HG03442 (cell line): ENCODE measurements at regions not wholly inside any gene's neighbourhood (a gene's known extent, or its start where the extent isn't known, plus 50 kb on each side); places are given as distances from the start of the nearest gene placed in this dataset.

ENCODE experiments used
- ATAC-seq: cut with Tn5 transposase; IDR thresholded peaks from one replicate; pipeline ENCODE4 v1.9.1; 2021; ENCODE audit warnings: mild to moderate bottlenecking, moderate library complexity; ENCODE audit not compliant: unreplicated experiment

DNA sequence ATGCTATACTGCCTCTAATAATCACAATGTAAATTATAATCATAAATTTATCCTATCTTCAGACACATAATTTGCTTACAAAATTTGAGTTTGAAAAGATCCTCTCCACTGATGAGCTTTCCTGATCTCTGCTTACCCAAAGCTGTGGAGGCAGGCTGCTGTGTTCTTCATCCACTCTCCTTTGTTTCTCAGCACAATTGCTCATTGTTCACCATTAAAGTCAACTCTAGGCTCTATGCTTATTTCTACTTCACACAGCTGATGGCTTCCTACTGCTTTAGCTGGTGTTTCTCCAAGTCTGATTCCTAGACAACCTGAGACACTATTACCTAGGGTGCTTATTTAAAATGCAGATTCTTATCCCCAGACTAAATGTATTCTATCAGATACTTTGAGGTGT lies 319.7 kb downstream of the PCDH18 start:
- no peak for ATAC-seq

GRCh38 chr4:137209240-137209639 lies 323.1 kb downstream of the PCDH18 start:
- ATAC-seq: no peak

- ATAC-seq: no peak
Observed at GRCh38 chr4:137206781-137207180, 325.5 kb downstream of the PCDH18 start.

DNA sequence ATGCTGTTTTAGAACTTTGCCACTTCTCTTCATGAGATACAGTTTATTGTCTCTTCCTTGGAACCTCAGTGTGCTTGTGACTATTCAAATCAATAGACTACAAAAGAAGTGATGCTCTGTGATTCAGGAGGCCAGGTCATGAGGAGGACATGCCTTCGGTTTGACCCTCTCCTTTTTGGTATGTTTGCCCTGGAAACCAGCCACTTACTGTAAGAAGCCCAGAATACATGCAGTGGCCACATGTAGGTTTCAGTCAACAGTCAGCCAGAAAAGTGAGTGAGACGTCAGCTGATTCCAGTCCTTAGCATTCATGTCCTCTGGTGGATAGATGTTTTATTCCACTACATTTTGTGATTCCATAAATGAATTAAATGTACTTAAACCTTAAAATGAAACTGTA lies 328.7 kb downstream of the PCDH18 start:
- ATAC-seq: no peak

- no peak for ATAC-seq
Observed at GRCh38 chr4:137200322-137200721, 332.0 kb downstream of the PCDH18 start.

- ATAC-seq: no peak
Observed at GRCh38 chr4:137198791-137199190, 333.5 kb downstream of the PCDH18 start.

GRCh38 chr4:137194670-137195069 lies 337.6 kb downstream of the PCDH18 start:
- no peak for ATAC-seq

- no peak for ATAC-seq
Observed at GRCh38 chr4:137193564-137193963, 338.7 kb downstream of the PCDH18 start.

DNA sequence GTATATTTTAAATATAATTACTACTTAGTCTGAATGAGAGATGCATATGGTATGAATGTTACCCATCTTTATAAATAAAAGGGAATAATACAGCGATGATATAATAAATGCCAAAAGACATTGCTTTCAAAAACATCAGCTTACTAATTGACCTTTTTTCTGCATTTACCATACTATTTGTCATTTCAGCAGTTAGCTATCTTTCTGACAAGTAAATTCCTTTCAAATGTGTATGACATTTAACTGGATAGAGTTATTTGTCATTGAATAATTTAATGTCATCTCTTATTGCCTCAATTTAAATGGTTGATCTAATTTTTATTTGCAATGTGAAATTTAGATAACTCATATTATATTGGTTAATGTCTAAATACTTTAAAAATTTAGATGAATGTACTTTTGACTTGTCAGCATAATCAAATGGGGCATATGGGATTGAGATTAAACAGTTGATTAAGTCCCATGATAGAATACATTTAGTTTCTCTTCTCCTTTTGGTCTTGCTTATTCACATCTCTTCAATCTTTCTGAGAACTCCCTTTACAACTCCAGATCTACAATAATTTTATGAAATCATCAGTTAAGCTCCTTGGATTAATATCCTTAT lies 350.9 kb downstream of the PCDH18 start:
- no peak for ATAC-seq

DNA sequence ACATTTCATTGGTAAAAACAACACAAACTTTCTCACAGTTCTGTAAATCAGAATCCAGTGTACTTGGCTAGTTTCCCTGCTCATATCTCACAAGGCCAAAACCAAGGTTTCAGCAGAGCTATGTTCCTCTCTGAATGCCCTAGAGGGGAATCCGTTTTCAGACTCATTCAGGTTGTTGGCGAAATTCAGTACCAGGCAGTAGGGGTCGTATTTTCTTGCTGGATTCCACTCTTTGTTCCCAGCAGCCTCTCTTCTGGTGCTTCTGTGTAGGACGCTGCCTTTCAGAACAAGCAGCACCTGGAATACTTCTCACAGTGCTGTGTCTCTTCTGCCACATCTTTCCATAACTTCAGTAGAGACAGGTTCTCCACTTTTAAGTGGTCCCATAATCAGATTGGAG lies 351.9 kb downstream of the PCDH18 start:
- ATAC-seq: no peak

GRCh38 chr4:137156807-137157206 lies 375.5 kb downstream of the PCDH18 start:
- ATAC-seq: no peak

- ATAC-seq: no peak
Observed at GRCh38 chr4:137156054-137156453, 376.2 kb downstream of the PCDH18 start.

DNA sequence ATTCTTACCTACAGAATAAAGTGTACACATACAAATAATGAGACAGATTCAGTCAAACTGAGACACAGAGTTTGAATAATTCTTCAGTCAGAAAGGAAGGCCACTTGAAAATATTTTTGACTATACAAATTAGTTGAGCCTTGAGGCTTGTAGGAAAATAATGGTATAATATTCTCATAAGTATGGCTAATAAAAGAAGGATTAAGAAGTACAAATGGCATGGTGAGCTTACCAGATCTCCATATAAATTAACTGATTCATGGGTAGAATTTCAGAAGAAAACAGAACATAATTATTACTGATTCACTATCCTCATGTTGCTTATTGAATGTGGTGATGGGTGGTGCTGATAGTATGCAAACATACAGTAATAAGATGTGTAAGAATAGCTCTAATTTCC lies 401.1 kb downstream of the PCDH18 start:
- no peak for ATAC-seq

GRCh38 chr4:137129845-137130244 lies 402.4 kb downstream of the PCDH18 start:
- no peak for ATAC-seq

DNA sequence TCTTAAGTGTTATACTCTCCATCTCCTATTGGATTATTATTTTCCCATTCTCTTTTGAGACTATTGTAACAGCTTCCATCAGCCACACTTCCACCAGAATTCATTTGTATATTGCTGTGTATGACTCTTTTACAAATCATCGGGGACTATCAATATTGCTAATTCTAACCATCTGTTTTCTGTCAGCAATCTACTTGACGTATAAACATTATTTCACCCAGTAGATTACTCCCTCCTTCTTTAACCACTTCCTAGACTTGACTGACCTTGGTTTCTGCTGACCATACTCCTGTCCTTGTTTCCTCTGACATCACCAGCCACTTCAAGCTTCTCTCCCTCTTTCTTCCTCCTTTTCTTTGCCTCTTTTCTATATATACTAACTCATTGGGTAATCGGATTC lies 402.9 kb downstream of the PCDH18 start:
- no peak for ATAC-seq

DNA sequence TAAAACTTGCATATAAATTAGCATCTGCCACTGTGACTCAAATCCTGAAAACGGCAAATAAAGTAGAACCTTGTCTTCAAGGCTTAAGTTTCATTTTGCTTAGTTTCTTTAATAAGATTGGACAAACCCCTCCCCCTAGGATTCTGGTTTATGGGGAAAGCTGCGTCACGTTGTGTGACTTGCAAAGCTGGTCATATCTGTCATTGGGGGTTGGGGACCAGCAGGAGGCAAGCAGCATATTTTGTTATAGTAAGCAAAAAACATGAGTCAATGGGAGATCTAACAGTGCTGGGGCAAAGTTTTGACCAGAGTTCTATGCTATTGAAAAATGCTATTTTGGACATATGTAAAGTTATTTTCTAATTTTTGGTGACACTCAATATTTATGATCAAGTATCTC lies 407.3 kb downstream of the PCDH18 start:
- ATAC-seq: no peak

DNA sequence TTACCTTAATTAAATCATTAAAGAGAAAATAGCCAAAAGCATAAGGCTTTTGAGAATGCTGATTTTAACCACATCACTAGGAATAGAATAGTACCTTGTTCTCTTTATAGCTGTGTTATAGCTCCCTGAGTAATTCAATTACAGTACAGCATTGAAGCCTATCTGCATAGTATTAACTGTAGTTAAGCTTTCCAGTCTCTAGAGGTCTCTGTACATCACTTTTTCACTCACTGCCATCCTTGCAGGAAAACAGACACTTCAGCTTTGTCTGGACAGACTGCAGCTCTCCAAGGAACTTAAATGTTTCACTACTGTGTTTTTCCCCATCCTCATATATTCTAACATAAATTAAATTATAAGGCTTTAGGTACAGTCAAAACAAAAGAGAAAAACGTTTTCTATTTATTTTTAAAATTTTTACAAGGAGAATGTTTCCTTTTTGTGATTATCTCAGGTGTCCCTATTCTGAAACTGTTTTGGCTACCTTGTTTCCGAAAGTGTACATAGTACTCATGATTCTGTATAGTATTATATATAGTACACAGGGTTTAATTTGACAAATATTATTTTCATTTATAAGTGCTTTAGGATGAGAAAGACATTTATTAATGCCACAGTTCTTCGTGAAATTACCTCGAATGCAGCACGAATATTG lies 407.9 kb downstream of the PCDH18 start:
- ATAC-seq: peak; percentile 94

DNA sequence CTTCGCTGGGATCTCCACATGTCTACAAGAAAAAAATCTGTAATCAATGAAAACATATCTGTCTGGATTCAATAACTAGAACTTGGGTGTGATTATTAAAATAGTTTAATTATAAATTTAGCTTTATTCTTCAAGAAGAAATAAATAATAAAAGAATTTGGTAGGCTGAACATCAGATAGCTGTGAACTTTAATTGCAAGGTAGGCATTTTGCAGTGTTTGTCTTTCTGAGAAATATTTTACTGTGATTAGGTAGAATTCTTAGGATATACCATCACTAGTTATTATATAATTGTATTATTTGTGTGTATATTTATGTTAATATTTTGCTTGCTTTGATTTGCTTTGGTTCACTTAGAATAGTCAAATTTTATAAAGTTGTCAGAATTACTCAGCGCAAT lies 409.4 kb downstream of the PCDH18 start:
- no peak for ATAC-seq

DNA sequence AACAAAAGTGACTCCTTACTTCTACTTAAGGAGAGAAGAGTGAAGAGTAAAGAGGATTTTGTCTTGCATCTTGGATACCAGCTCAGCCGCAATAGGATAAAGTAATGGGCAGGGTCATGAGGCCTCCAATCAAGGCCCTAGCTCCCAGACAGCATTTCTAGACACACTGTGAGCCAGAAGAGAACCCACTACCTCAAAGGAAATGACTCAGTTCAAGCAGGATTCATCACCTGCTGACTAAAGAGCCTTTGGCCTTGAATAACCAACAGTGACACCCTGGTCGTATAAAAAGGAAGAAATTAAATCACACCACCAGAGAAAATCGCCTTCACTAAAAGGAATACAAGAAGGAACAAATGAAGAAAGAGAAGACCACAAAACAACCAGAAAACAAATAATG lies 416.1 kb downstream of the PCDH18 start:
- no peak for ATAC-seq

- ATAC-seq: no peak
Observed at GRCh38 chr4:137106733-137107132, 425.6 kb downstream of the PCDH18 start.

- ATAC-seq: no peak
Observed at GRCh38 chr4:137106287-137106686, 426.0 kb downstream of the PCDH18 start.

GRCh38 chr4:137090951-137091350 lies 441.3 kb downstream of the PCDH18 start:
- ATAC-seq: no peak

- no peak for ATAC-seq
Observed at GRCh38 chr4:137083571-137084135, 448.6 kb downstream of the PCDH18 start.
